SK-N-DZ (cell line): ENCODE measurements at regions not wholly inside any gene's neighbourhood (a gene's known extent, or its start where the extent isn't known, plus 50 kb on each side); places are given as distances from the start of the nearest gene placed in this dataset.
"Not testable (repeated sequence)": the region's sequence is repeated elsewhere in the genome, so short reads cannot be mapped to it uniquely, and the experiment has no call there.

Experiments
- DNase-seq: peaks from one replicate; pipeline ENCODE4 v3.0.0-alpha.2; 2015; ENCODE audit warnings: low spot score

DNA sequence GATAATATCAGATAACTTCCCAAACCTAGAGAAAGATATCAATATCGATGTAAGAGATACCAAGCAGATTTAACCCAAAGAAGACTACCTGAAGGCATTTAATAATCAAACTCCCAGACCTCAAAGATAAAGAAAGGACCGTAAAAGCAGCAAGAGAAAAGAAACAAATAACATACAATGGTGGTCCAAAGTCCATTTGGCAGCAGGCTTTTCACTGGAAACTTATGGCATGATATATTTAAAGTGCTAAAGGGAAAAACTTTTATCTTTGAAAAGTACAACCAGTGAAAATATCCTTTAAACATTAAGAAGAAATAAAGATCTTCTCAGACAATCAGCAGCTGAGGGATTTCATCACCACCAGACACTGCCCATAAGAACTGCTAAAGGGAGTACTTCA, 812.7 kb upstream of the ADAMTS5 start:
- no peak for DNase-seq

DNA sequence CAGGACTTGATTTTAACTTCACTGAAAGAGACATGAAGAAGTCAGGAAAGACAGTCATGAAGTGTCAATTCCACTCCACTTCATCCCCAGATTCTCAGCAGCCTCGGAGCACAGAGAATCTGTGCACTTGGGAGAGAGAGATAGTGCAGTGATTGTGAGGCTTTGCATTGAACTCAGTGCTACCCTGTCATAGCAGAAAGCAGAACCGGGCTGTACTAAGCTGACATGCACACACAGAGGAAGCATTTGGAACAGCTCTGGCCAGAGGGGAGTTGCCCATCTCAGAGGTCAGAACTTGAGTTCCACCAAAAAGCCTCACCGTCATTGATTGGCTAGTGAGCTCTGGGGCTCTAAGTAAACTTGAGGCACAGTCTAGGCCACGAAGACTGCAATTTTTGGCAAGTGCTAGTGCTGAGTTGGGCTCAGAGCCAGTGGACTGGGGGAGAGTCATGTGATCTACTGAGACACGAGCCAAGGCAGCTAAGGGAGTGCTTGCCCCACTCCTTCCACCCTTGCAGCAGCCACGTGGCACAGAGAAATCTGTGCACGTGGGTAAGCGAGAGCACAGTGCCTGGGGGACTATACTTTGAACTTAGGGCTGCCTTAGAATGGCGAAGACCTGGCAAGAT, 810.2 kb upstream of the ADAMTS5 start:
- no peak for DNase-seq

- no peak for DNase-seq
These were observed 805.9 kb upstream of the ADAMTS5 start for GRCh38 chr21:27772816-27773215.

DNA sequence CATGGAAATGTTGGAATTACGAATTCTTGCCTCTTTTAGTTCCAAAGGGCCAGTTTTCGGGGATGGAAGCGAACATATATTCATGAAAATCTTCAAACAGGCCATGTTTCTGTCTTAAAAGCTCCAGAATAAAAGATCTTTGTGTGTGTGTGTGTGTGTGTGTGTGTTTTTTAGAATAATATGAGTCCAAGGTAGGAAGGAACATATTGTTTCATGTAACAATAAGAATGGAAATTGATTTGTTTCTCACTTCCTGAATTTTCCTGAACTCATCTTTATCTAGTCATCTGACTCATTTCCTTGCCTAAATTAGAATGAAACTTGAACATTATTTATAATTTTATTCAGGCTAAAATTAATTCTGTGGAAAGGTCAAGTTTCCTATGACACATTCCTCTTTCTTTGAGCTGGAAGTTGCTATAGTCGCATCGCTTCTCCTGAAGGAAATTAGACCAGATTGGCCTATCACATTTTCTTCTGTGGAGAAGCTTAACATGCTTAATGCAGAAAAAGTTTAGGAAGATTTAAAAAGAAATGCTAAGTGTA, 805.1 kb upstream of the ADAMTS5 start:
- DNase-seq = no peak

DNA sequence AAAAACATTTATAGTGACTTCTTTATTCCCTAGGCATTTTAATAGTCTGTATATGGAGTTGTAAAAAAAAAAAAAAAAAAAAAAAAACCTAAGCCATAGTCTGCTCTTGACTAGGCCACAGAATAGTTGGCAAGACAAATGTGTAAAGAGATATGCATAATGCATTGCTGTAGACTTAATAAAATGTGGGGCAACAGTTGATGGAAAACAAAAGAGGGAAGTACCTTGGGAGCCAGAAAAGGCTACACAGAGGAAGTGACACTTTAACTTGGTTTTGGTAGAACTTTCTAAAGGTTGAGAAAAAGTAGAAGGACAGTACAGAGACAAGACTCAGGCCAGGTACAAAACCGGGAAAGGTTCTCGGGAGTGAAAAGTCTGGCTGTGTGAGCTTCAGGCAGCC, 802.9 kb upstream of the ADAMTS5 start:
- DNase-seq = no peak

DNA sequence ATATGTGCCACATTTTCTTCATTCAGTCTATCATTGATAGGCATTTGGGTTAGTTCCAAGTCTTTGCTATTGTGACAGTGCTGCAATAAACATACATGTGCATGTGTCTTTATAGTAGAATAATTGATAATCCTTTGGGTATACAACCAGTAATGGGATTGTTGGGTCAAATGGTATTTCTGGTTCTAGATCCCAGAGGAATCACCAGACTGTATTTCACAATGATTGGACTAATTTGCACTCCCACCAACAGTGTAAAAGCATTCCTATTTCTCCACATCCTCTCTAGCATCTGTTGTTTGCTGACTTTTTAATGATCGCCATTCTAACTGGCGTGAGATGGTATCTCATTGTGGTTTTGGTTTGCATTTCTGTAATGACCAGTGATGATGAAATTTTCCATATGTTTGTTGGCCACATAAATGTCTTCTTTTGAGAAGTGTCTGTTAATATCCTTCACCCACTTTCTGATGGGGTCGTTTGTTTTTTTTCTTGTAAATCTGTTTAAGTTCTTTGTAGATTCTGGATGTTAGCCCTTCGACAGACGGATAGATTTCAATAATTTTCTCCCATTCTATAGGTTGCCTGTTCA, 801.3 kb upstream of the ADAMTS5 start:
- DNase-seq = not testable (repeated sequence)

DNA sequence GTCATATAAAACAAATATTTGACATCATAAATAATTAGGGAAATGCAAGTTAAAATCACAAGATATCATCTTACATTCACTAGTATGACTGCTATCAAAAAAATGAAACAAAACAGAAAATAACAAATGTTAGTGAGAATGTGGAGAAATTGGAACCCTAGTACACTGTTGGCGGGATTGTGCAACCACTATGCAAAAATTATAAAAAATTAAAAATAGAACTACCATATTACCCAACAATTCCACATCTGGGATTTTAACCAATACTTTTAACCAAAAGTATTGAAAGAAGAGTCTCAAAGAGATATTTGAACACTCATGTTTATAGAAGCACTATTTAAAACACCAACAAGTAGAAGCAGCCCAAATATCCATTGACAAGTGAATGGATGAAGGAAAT, 797.2 kb upstream of the ADAMTS5 start:
- no peak for DNase-seq

DNA sequence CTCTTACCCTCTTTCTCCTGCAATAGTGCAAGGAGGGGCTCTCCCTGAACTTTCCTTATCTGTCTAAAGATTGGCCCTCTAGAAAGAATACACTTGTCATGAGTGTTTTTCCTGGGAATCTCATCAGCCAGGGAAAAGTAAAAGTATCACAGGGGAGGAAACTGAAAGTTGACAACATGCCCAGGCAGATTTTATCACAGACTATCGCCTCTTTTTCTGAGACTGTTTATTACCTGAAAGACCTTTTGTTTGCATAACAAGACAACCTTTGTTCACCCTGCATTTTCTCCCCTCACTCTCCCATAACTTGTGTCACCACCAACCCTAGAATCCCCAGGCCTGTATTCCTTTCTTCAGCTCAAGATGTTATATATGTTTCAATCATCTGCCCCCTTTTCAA, 794.7 kb upstream of the ADAMTS5 start:
- no peak for DNase-seq

- DNase-seq = no peak
These were observed 792.9 kb upstream of the ADAMTS5 start for GRCh38 chr21:27759820-27760219.

DNA sequence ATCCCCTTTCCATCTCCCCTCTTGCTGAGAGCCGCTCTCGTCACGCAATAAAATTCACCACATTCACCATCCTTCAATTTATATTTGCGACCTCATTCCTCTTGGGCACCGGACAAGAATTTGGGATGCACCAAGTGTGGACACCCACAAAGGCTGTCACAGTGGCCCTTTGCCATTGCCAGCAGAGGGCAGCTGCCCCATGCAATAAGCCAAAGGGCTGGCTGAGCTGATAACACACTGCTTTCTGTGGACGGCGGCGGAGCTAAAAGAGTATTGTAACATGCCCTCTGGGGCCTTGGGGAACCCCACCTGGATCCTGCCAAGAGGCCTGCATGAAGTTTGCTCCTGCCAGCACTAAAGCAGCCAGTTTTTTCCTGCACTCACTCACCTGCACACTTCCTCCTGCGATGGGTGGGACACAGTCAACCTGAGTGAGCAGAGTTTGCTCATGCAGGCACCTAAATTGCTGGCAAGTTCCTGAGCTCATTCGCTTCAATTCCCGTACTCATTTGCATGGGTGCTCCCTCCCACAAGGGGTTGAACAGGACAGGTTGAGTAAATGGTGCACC, 792.3 kb upstream of the ADAMTS5 start:
- DNase-seq = no peak

DNA sequence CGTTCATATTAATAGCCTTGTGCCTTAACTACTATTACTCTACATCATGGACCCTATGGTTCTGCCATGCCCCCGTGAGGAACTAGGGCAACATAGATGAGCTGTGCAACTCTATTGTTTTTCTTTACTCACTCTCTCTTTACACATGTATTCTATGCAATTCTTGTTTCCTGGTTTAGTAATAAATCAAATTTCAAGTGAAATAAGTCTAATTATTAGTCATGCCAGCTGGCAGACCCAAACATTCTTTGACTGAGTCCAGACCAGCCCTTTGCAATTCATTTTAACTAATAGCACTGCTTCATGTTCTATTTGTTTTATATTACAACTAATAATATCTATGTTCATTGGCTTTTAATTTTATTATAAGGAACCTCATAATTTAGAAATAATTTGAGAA, 789.3 kb upstream of the ADAMTS5 start:
- no peak for DNase-seq

- DNase-seq = no peak
These were observed 777.2 kb upstream of the ADAMTS5 start for GRCh38 chr21:27743971-27744564.

GRCh38 chr21:27741736-27742135, 774.8 kb upstream of the ADAMTS5 start:
- no peak for DNase-seq

- no peak for DNase-seq
These were observed 773.2 kb upstream of the ADAMTS5 start for GRCh38 chr21:27740084-27740483.

- DNase-seq = no peak
These were observed 772.3 kb upstream of the ADAMTS5 start for GRCh38 chr21:27739187-27739586.

- DNase-seq = no peak
These were observed 768.8 kb upstream of the ADAMTS5 start for GRCh38 chr21:27735699-27736098.

DNA sequence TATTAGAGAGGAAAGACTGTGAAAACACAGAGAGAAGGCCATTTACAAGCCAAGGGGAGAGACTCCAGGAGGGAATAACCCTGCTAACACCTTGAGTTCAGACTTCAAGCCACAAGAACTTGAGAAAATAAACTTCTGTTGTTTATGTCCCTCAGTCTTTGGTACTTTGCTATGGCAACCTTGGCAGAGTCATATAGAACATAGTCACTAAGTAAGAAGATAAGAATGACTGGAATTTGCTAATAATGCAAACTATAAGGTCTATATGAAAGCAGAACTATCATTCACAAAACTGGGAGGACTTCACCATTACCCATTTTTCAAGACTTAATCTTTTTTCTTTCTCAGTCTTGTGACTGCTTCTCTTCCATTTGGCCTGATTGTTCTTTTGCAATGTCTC, 767.3 kb upstream of the ADAMTS5 start:
- DNase-seq = no peak

DNA sequence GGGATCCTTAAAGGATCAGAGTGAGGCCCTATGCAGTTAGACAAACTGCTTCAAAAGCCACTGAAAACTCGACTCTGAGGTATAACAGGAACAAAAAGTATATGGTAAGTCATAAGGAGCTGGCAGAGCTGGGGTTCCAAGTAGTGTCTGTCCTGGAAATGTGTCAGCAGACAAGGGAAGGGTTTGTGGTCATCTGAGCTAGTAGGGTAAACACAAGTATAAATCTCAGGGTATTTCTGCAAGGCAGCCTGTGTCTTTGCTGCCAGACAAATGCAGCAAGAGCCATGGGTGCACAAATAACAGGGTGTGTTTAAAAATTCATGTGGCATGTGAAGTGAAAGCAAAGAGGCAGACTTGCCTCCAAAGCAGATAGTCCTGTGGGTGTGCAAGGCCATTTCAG, 759.0 kb upstream of the ADAMTS5 start:
- DNase-seq = no peak

DNA sequence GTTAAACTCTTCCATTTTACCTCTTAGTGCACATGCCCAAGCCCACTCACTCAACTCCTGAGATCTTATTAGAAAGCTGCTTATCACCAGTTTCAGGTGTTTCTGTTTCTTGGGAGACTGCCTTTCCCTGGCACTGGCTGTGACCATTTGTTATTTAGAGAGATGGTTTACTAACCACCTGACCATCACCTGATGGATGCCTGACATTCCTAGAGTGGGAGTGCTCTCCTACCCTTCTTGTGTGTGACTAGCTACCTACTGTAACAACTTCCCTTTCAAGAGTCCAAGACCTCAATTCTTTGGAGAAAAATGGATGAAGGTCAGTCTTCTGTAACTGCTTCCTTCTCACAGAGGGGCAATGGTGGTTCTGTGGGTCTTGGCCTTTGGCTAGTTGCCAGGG, 755.2 kb upstream of the ADAMTS5 start:
- no peak for DNase-seq

DNA sequence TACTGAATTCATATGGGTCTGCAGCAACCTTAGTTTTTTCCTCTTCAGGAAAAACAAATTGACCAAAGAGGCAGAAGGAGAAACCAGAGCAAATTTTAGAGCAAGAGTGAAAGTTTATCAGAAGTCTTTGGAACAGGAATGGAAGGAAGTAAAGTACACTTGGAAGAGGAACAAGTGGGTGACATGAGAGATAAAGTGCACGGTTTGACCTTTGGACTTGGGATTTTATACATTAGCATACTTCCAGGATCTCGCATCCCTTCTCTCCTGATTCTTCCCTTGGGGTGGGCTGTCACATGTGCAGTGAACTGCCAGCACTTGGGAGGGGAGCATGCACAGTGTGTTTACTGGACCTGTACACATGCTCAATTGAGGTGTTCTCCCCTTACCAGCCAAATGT, 754.8 kb upstream of the ADAMTS5 start:
- DNase-seq = no peak

GRCh38 chr21:27719226-27719625, 752.3 kb upstream of the ADAMTS5 start:
- no peak for DNase-seq

DNA sequence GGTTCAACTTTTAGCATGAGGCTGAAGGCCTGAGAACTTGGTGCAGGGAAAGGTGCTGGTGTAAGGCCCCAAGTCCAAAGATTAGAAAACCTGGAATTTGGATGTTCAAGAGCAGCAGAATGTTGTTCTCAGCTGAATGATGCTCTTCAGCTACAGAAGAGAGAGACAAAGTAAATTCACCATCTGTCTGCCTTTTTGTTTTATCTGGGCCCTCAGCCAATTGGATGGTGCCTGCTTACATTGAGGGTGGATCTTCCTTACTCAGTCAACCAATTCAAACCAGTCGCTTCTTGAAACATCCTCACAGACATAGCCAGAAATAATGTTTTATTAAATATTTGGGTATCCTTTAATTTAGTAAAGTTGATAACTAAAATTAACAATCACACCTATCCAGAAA, 748.2 kb upstream of the ADAMTS5 start:
- no peak for DNase-seq
